Inferior parietal cortex (tissue), 1 donor: ENCODE measurements at regions not wholly inside any gene's neighbourhood (a gene's known extent, or its start where the extent isn't known, plus 50 kb on each side); places are given as distances from the start of the nearest gene placed in this dataset.
"Not testable (repeated sequence)": the region's sequence is repeated elsewhere in the genome, so short reads cannot be mapped to it uniquely, and the experiment has no call there.

Source experiments
- DNase-seq: peaks from one replicate; pipeline ENCODE4 v3.0.0-alpha.2; 2016; ENCODE audit errors: extremely low spot score

GRCh38 chr2:82340578-82341053 lies 2036.1 kb upstream of the LRRTM1 start:
- no peak for DNase-seq

DNA sequence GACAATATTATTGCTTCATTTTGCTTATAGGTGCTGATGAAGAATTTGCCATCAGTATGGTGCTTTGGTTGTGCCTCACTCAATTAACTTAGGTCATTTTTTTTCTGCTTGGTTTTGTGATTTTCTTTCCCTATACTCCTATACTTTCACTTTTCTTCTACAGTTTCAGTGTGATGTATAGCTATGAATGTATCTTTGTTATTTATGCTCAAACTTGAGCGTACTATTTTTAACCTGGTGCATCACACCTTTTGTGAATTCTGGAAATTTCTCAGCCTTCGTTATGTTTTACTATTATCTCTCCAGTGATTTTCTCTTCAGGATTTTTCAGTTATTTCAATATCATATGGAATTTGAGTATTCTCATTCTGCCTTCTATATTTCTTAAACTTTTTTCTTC lies 2035.3 kb upstream of the LRRTM1 start:
- DNase-seq: no peak

- no peak for DNase-seq
Measured at GRCh38 chr2:82333697-82334096, 2029.1 kb upstream of the LRRTM1 start.

DNA sequence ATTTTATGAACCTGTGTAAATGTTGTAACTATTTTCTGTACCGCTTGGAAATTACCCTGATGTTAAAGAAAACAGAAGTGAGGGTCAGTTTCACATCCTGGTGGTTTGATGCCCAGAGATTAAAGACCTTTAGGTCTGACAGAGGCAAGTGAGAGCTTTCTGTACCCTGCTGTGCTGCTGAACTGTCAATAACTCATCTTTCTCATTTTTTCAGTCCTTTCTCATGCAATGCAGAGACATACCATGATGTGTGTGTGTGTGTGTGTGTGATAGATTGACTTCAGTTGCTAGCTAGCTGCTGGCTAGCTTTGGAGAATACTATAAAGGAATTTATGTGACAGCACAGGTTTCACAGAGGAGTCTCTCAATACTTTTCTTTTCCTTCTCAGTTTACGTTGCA lies 2025.6 kb upstream of the LRRTM1 start:
- no peak for DNase-seq

DNA sequence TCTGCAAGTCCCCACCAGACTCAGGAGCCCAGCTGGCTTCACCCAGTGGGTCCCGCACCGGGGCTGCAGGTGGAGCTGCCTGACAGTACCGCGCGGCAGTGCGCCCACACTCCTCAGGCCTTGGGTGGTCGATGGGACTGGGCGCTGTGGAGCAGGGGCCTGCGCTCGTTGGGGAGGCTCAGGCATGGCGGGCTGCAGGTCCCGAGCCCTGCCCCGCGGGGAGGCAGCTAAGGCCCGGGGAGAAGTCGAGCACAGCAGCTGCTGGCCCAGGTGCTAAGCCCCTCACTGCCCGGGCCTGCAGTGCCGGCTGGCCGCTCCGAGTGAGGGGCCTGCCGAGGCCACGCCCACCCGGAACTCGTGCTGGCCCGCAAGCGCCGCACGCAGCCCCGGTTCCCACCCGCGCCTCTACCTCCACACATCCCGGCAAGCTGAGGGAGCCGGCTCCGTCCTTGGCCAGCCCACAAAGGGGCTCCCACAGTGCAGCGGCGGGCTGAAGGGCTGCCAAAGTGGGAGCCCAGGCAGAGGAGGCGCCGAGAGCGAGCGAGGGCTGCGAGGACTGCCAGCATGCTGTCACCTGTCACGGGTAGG lies 2021.7 kb upstream of the LRRTM1 start:
- not testable (repeated sequence) for DNase-seq

DNA sequence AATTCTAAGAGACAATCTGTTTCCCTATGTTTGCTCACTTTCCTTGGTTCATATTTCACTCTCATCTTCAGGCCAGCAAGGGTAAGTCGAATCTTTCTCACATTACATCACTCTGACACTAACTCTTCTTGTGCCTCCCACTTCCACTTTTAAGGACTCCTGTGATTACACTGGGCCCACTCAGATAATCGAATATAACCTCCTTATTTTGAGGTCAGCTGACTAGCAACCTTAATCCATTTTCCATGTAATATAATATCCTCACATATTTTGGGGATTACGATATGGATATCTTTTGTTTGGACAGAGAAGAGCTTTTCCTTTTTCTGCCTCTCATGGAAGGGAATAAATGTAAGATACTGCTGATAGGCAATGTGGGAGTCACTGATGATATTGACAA lies 2015.7 kb upstream of the LRRTM1 start:
- DNase-seq: no peak

DNA sequence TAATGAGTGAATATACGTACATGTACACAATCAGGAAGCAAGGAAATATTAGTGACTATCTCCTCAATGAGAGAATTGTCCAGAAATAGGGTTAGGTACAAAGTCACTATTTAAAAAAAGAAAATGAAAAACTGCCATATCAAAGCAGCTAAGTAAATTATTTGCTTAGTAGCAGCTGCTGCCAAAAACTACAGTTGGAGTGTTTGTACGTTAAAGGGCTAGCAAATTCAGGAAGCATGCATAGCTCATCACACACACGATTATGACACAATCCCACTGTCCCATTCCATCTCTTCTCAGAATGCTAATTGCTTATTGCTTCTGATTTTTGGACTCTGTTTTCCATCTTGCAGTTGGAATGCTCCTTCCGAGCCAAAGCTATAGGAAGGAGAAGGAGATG lies 2012.5 kb upstream of the LRRTM1 start:
- no peak for DNase-seq

- no peak for DNase-seq
Measured at GRCh38 chr2:82316586-82316985, 2012.0 kb upstream of the LRRTM1 start.

DNA sequence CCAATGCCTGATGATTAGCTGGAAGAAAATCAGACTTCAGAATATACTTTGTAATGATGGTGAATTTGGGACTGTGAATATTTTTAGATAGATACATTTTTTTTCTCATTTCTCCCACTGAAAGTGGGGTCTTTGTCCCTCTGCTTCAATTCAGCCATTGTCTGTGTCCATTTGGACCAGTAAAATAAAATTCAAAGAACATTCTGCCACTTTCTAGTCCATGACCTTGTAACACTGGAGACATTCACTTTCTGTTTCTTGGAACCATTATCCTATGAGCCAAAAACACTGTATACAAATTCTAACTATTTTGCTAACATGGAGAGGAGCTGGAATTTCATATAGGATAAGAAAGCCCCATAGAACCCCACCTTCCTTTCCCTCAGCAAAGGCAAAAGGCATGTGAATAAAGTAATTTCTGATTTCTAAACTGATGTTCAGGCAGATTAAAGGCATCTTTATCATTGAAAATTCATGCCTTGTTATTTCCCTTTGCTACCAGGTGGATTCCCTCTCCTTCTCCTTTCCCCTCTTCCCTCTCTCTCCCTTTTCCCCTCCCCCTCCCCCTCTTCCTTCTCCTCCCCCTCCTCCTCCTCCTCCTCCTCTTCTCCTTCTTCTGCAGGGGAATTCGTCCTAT lies 2010.4 kb upstream of the LRRTM1 start:
- DNase-seq: peak; percentile 48

GRCh38 chr2:82307511-82307910 lies 2003.0 kb upstream of the LRRTM1 start:
- no peak for DNase-seq

DNA sequence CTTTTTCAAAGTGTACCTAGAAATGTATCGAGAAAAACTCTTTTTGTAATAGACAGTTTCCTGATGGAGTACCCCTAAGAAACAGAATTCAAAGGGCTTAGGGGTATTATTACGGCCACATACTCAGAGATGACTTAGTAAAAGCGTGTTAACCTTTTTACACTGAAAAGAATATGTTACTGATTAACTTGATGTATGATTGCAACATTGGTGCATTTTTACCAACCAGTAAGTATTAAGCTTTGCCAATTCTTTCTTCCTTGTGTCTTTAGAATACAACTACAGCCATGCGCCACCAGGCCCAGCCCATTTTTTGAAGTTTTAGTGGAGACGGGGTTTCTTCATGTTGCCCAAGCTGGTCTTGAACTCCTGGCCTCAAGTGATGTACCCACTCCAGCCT lies 1997.0 kb upstream of the LRRTM1 start:
- DNase-seq: no peak

DNA sequence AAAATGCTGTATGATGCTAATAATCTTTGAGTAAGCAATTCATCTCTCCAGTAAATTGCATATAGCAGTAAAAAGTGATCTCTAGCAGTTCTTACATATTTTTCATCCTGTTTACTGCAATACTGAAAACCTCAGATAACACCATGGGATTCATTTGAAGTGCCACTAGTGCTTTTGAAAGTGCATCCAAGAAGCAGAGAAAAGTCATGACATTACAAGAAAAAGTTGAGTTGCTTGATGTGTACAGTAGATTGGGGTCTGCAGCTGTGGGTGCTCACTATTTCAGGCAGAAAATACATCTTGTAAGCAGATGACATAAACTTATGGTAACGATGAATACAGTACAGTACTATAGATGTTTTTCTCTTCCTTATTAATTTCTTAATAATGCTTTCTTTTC lies 1984.9 kb upstream of the LRRTM1 start:
- no peak for DNase-seq

GRCh38 chr2:82283075-82283474 lies 1978.5 kb upstream of the LRRTM1 start:
- no peak for DNase-seq

- DNase-seq: no peak
Measured at GRCh38 chr2:82282111-82282882, 1977.7 kb upstream of the LRRTM1 start.

DNA sequence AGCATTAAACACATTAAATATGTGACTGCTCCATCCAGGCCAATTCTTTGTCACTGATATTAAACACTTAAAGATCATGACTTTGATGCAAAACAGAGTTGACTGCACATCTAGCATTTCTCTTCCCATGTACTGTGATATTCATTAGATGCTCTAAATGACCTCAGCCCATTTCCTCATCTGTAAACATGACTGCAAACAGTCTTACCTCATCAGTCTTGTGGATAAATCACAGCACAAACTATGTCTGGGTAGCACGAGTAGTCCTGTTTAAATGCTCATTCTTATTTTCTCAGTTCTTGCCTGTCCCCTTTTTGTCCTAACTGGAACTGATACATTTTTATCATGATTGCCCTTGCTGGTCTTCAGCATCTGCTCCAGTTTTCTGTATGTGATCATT lies 1974.8 kb upstream of the LRRTM1 start:
- DNase-seq: no peak

GRCh38 chr2:82278416-82278815 lies 1973.9 kb upstream of the LRRTM1 start:
- no peak for DNase-seq

- no peak for DNase-seq
Measured at GRCh38 chr2:82275599-82275998, 1971.0 kb upstream of the LRRTM1 start.

DNA sequence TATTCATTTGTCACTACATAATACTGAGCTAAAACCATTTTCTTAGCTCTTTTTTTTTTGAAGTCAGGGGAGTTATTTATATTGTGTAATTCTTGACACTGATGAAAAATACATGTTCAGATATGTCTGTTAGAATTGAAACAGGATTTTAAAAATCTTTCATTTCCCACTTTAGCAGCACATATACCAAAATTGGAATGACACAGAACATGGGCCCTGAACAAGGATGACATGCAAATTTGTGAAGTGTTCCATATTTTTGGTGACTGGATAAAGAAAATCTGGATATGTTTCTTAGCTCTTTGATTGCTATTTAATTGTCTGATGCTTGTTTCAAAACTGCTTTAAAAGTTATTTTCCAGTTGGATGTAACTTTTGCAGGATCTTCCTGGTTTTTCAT lies 1963.9 kb upstream of the LRRTM1 start:
- DNase-seq: no peak

- no peak for DNase-seq
Measured at GRCh38 chr2:82260521-82260920, 1956.0 kb upstream of the LRRTM1 start.

DNA sequence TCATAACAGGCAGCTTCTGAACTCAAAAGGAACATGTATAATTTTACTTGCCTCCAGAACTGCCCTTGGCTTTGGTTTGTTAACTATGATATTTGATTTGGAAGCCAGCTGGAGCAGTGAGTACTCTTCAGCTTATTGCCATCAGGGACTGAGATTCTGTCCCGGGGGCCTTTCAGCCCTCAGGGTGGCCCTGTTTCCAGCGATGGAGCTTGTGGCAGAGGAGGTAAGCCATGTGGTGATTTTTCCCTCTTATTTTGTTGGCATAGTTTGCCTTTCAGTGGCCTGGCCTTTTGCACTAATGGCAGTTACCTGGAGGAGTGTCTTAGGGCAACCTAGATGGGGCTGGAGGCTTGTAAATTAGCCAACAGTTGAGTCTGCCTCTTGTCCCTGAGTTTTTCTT lies 1955.0 kb upstream of the LRRTM1 start:
- no peak for DNase-seq

- DNase-seq: no peak
Measured at GRCh38 chr2:82257796-82258555, 1953.4 kb upstream of the LRRTM1 start.

DNA sequence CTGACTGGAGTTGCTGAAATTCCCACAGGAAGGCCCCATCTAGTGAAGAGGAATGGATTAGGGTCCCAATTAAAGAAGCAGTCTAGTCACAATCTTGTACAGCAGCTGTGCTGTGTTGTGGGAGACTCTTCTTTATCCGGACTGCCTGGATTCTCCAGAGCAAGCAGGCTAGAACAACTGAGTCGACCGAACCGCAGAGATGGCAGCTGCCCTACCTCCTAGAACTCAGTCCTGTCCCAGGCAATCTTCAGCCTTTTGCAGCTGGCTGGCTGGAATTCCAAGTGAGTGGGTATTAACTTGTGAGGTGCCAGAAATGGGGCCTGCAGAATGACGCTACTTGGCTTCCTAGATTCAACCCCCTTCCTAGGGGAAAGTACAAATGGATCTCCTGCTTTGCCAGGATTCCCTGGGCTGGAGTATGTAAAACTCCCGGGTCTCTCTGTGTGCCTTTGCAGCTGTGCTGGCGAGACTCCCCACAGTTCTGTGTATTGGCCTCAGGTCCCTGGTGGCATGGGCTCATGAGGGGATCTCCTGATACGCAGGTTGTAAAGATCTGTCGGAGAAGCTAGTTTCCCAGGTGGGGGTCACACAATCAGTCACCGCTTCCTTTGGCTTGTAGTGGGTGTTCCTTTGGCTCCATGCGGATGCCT lies 1952.6 kb upstream of the LRRTM1 start:
- no peak for DNase-seq
